ENCODE measurements at regions not wholly inside any gene's neighbourhood (a gene's known extent, or its start where the extent isn't known, plus 50 kb on each side); places are given as distances from the start of the nearest gene placed in this dataset.

DNA sequence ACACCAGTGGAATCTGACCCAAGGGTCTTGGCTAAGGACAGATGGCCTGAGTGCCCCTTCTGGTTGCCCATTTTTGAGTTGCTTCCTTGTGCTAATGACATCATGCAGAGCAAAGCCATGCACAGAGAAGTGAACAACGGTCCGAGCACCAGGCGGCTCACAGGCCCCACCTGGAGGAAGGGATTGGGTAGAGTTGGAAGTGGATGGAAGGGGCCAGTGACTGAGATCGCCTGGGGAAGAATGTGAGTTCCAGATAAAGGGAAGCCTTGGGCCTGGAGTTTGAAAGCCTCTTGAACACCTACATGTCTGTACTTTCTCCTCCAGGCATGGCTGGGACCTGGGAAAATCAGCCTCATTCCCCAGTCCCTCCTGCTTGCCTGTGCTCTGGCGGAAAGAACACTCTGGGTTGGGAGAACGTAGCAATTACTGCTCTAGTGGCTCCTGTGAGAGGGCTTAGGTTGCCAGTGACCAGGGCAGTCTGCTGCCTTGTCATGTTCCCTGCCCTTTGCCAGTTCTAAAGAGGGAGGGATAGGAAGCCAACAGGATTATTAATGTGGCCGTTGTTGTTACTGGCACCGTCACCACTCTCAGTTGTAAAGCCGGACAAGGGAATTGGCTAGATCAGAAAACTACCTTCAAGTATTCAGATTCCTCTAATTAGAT is 62.5 kb upstream of the PTPN3 start:
- TF ChIP-seq ZNF592 (IDR thresholded peaks at IDR 0.05), result no peak
- TF ChIP-seq CTCF (IDR thresholded peaks at IDR 0.05 in 2 of 3, conservative IDR thresholded peaks at IDR 0.05 in 1 of 3; ENCODE audit: control insufficient read depth in 2 of 3, extremely low read depth in 1 of 3, insufficient read depth in 1 of 3, low read depth in 3 of 3, low read length in 3 of 3), result no peak
